Colonic mucosa (tissue), 4 donors: ENCODE measurements at regions not wholly inside any gene's neighbourhood (a gene's known extent, or its start where the extent isn't known, plus 50 kb on each side); places are given as distances from the start of the nearest gene placed in this dataset.

Experiments
- DNase-seq: peaks from one replicate; pipeline ENCODE4 v3.0.0-alpha.2; 2020
- H3K27ac ChIP-seq: fragments of 200-600 bp; one replicate; pipeline ENCODE4 v1.8.0; 2021
- H3K27me3 ChIP-seq: fragments of 200-600 bp; one replicate; pipeline ENCODE4 v1.8.0; 2021
- H3K36me3 ChIP-seq: fragments of 200-600 bp; one replicate; pipeline ENCODE4 v1.8.0; 2021
- H3K4me1 ChIP-seq: fragments of 200-600 bp; one replicate; pipeline ENCODE4 v1.8.0; 2021; ENCODE audit warnings: mild to moderate bottlenecking
- H3K4me3 ChIP-seq: fragments of 200-600 bp; one replicate; pipeline ENCODE4 v1.8.0; 2021
- H3K9ac ChIP-seq, 2 donors: one replicate each; pipeline ENCODE4 v1.7.0; 2013; ENCODE audit warnings: control low read depth in 2 of 2, low read depth in 2 of 2, low read length in 2 of 2
- H3K9me3 ChIP-seq: fragments of 200-600 bp; one replicate; pipeline ENCODE4 v1.8.0; 2021
- CTCF ChIP-seq: fragments of 200-600 bp; IDR thresholded peaks from one replicate; pipeline ENCODE4 v1.8.0; 2022; ENCODE audit warnings: antibody characterized with exemption, mild to moderate bottlenecking
- intact Hi-C: fragments of 100-400 bp; cut with DNase I; formaldehyde crosslinking; loops from one replicate; pipeline ENCODE4 v1.14.1; 2022
- donor health status: healthy.
- donor health status: DM: no; HTN: no; CAD: no.
- donor health status: DM: no; HTN: no; CAD: no.

DNA sequence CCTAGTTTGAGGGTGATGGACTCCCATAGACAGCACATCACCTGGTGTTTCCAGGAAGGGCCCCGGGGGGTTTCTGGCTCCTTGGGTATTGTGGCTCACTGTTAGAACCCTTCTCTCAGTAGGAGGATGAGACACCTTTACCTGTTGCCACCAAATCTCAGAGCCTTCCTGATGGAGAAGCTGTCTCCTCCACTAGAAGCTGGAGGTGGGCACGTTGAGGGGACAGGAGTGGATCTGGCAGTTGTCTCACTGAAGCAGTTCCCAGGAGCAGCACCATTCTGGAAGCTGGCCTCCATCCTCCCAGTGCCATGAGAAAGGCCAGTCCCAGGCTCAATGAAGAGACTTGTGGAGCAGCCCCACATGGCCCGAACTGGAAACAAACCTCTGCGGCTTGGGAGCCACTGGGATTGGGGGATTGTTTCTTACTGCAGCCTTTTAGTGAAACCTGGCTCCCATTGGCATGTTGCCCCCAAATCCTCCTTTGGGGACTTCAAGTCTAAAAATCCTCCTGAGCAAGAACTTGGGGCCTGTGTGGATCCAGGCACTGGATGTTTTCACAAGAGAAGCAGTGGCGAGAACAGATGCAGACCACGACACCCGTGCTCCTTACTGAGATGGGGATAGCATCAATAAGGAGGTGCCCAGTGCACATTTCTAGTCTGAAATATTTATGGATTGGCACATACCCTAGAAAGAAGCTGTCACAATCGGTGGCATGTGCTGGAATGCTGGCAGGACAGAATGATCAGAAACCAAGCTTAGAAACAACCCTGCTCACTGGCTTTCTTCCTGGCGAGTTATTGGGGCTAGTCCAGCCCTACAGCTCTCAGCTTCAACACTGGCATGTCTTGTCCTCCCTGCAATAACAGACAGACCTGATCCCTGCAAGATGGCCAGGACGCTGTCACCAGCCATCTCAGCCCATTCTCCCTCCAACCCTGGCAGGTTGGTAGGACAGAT, 223.7 kb upstream of the AJAP1 start:
- no peak for TF ChIP-seq CTCF
- Histone ChIP-seq H3K27me3 (no peaks in the 10 kb centered on the region), H3K9ac (no peak overlapping the region), H3K4me1 (no peaks in the 10 kb centered on the region), H3K4me3 (no peak overlapping the region), H3K9me3 (no peaks in the 10 kb centered on the region), H3K27ac (no peak overlapping the region), H3K36me3 (no peaks in the 10 kb centered on the region)
- no peak for DNase-seq
- intact Hi-C loops = no loop called here

- no peaks in the 10 kb centered on the region for H3K36me3 ChIP-seq
- H3K27me3 ChIP-seq = no peaks in the 10 kb centered on the region
- intact Hi-C loops = no loop called here
- H3K9ac ChIP-seq = no peak overlapping the region
- H3K27ac ChIP-seq = no peak overlapping the region
- H3K4me1 ChIP-seq = no peaks in the 10 kb centered on the region
- no peak overlapping the region for H3K4me3 ChIP-seq
- no peaks in the 10 kb centered on the region for H3K9me3 ChIP-seq
- no peak for DNase-seq
- TF ChIP-seq CTCF = no peak
Observed at GRCh38 chr1:4431491-4431890, 222.9 kb upstream of the AJAP1 start.

- intact Hi-C loops = no loop called here
- no peaks in the 10 kb centered on the region for H3K36me3 ChIP-seq
Observed at GRCh38 chr1:4433075-4433474, 221.3 kb upstream of the AJAP1 start.

DNA sequence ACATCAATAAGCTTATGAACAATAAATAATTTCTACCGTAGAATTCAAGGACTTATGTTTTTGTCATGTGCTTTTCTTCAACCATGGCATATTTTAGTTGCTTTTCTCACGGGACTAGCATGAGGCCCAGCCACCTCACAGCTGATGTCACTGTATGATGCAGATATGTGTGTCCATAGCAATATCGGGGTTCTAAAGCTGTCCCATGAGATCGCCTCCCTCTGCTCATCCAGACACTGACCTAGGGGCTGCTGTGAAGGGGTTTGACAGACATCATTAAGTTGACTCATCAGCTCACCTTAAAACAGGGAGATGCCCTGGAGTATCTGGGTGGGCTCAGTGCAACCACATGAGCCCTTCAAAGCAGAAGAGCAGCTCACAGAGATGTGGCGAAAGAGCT, 210.3 kb upstream of the AJAP1 start:
- no peaks in the 10 kb centered on the region for H3K9me3 ChIP-seq
- no peaks in the 10 kb centered on the region for H3K27me3 ChIP-seq
- TF ChIP-seq CTCF = no peak
- H3K9ac ChIP-seq = no peak overlapping the region
- no peak for DNase-seq
- no peaks in the 10 kb centered on the region for H3K4me1 ChIP-seq
- intact Hi-C loops = no loop called here
- no peak overlapping the region for H3K27ac ChIP-seq
- no peak overlapping the region for H3K4me3 ChIP-seq
- no peaks in the 10 kb centered on the region for H3K36me3 ChIP-seq

More at GRCh38 chr1:4433075-4433474, 221.3 kb upstream of the AJAP1 start:
- no peak for TF ChIP-seq CTCF
- Histone ChIP-seq H3K9ac (no peak overlapping the region), H3K27me3 (no peaks in the 10 kb centered on the region), H3K4me1 (no peaks in the 10 kb centered on the region), H3K4me3 (no peak overlapping the region), H3K9me3 (no peaks in the 10 kb centered on the region), H3K27ac (no peak overlapping the region)
- no peak for DNase-seq

DNA sequence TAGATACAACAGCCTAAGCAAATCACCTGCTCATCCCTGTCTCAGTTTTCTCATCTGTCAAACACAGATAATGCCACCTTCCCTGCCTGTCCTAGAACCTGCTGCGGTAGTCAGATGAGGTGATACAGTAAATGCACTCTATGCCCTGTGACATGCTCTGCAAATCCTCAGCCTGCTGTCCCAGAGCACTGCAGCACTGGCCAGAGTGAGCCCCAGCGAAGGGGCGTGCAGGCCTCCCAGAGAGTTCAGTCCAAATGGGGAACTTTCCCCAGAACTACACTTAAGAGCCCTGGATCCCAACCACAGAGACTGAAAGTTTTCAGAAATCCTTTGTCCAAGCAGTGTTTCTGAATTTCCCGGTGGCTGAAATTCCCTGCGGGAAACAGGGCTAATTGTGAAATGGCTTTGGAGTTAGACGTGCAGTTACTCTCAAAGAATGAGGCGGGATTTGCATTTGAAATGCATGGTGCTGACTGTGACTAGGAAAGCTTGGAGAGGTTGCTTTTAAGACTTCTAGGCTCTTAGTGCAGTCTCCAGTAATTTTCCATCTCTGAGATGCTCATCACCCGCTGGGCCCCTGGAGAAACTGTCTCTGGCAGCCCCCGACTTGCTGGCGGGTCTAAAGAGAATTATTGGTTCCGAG, 206.5 kb upstream of the AJAP1 start:
- TF ChIP-seq CTCF = no peak
- no peak for DNase-seq
- H3K9me3 ChIP-seq = no peaks in the 10 kb centered on the region
- H3K27ac ChIP-seq = no peak overlapping the region
- no peaks in the 10 kb centered on the region for H3K4me1 ChIP-seq
- H3K9ac ChIP-seq = no peak overlapping the region
- no peaks in the 10 kb centered on the region for H3K36me3 ChIP-seq
- H3K4me3 ChIP-seq = no peak overlapping the region
- intact Hi-C loops = no loop called here
- no peaks in the 10 kb centered on the region for H3K27me3 ChIP-seq
